K562 (cell line): ENCODE measurements at regions not wholly inside any gene's neighbourhood (a gene's known extent, or its start where the extent isn't known, plus 50 kb on each side); places are given as distances from the start of the nearest gene placed in this dataset.

ENCODE experiments used
- EWSR1 ChIP-seq: fragments of 450-650 bp; IDR thresholded peaks from 2 replicates; pipeline ENCODE4 v1.6.1; 2018; ENCODE audit warnings: borderline replicate concordance, mild to moderate bottlenecking, low read depth, moderate library complexity; ENCODE audit not compliant: partially characterized antibody
- HDGF ChIP-seq: fragments of 450-650 bp; IDR thresholded peaks from 2 replicates; pipeline ENCODE4 v1.6.1; 2016
- SAP30 ChIP-seq: fragments of 200-600 bp; sonication (generic); IDR thresholded peaks from 2 replicates; pipeline ENCODE4 v1.6.1; 2012; ENCODE audit warnings: borderline replicate concordance, low read depth, mild to moderate bottlenecking, moderate library complexity, low read length, control low read depth, inconsistent platforms; ENCODE audit not compliant: insufficient read depth, poor library complexity, severe bottlenecking
- SPI1 ChIP-seq: IDR thresholded peaks from 2 replicates; pipeline ENCODE4 v1.6.1; 2011; ENCODE audit warnings: low read depth, low read length, control low read depth, borderline replicate concordance
- TAF1 ChIP-seq: IDR thresholded peaks from 2 replicates; pipeline ENCODE4 v1.6.1; 2011; ENCODE audit warnings: mild to moderate bottlenecking, low read length, moderate library complexity; ENCODE audit not compliant: insufficient read depth, control insufficient read depth, severe bottlenecking; ENCODE audit errors: extremely low read depth
- ZNF830 ChIP-seq: fragments of 250-450 bp; sonication (Bioruptor Pico); IDR thresholded peaks from 2 replicates; pipeline ENCODE4 v1.5.0; 2021; ENCODE audit warnings: mild to moderate bottlenecking
- ZSCAN29 ChIP-seq: fragments of 450-650 bp; IDR thresholded peaks from 2 replicates; pipeline ENCODE4 v1.6.1; 2017
- TF ChIP-seq, protein P1 (sequence below), 3 experiments: IDR thresholded peaks in 2 of 3; conservative IDR thresholded peaks in 1 of 3; 2 replicates each; pipeline ENCODE4 v1.5.1; 2011 to 2012; ENCODE audit warnings: low read length in 3 of 3, mild to moderate bottlenecking in 3 of 3, control low read depth in 2 of 3, improper control_type of control experiment in 1 of 3, inconsistent platforms in 1 of 3, low read depth in 1 of 3, mixed read lengths in 1 of 3, moderate library complexity in 1 of 3; ENCODE audit not compliant: insufficient read depth in 2 of 3

DNA sequence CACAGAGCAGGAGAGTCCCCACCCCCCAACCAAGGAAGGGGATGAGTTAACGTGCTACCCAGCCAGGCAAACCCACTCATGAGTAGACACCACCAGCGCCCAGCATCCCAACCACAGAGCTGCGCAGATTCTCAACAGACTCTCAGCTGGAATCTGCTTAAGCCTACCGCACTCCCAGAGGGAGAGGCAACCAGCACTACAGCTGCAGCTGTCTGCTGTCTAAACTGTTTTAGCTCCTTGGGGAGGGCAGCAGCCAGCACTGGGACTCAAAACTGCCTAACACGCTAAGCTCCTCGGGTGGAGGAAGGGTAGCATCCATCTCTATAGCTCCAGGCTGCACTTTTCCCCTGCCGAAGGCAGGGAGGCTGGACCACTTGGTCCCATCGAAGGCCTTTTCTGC is 539.8 kb downstream of the EPHA7 start:
- TF ChIP-seq, protein P1, sequence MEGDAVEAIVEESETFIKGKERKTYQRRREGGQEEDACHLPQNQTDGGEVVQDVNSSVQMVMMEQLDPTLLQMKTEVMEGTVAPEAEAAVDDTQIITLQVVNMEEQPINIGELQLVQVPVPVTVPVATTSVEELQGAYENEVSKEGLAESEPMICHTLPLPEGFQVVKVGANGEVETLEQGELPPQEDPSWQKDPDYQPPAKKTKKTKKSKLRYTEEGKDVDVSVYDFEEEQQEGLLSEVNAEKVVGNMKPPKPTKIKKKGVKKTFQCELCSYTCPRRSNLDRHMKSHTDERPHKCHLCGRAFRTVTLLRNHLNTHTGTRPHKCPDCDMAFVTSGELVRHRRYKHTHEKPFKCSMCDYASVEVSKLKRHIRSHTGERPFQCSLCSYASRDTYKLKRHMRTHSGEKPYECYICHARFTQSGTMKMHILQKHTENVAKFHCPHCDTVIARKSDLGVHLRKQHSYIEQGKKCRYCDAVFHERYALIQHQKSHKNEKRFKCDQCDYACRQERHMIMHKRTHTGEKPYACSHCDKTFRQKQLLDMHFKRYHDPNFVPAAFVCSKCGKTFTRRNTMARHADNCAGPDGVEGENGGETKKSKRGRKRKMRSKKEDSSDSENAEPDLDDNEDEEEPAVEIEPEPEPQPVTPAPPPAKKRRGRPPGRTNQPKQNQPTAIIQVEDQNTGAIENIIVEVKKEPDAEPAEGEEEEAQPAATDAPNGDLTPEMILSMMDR (IDR thresholded peaks at IDR 0.05 in 2 of 3, conservative IDR thresholded peaks at IDR 0.05 in 1 of 3; ENCODE audit: insufficient read depth in 2 of 3, low read depth in 1 of 3, low read length in 3 of 3): no peak
- TF ChIP-seq SAP30 (no peak), SPI1 (no peak), EWSR1 (no peak), ZNF830 (CRISPR knock-in tag) (no peak), TAF1 (no peak), HDGF (no peak), ZSCAN29 (no peak)
